HG03378 (cell line): ENCODE measurements at regions not wholly inside any gene's neighbourhood (a gene's known extent, or its start where the extent isn't known, plus 50 kb on each side); places are given as distances from the start of the nearest gene placed in this dataset.

Experiments
- ATAC-seq: cut with Tn5 transposase; IDR thresholded peaks from one replicate; pipeline ENCODE4 v1.9.1; 2021; ENCODE audit warnings: mild to moderate bottlenecking, moderate library complexity; ENCODE audit not compliant: unreplicated experiment

- no peak for ATAC-seq
Measured at GRCh38 chr2:200725596-200725995, 86.1 kb upstream of the BZW1 start.

GRCh38 chr2:200728630-200729029, 83.1 kb upstream of the BZW1 start:
- ATAC-seq, result no peak

GRCh38 chr2:200730302-200730701, 81.4 kb upstream of the BZW1 start:
- no peak for ATAC-seq

GRCh38 chr2:200730960-200731359, 80.8 kb upstream of the BZW1 start:
- ATAC-seq, result no peak

GRCh38 chr2:200732866-200733265, 78.8 kb upstream of the BZW1 start:
- no peak for ATAC-seq

GRCh38 chr2:200733713-200734198, 78.0 kb upstream of the BZW1 start:
- no peak for ATAC-seq

GRCh38 chr2:200735061-200735460, 76.6 kb upstream of the BZW1 start:
- ATAC-seq, result no peak

- ATAC-seq, result no peak
Measured at GRCh38 chr2:200736646-200737274, 75.0 kb upstream of the BZW1 start.

DNA sequence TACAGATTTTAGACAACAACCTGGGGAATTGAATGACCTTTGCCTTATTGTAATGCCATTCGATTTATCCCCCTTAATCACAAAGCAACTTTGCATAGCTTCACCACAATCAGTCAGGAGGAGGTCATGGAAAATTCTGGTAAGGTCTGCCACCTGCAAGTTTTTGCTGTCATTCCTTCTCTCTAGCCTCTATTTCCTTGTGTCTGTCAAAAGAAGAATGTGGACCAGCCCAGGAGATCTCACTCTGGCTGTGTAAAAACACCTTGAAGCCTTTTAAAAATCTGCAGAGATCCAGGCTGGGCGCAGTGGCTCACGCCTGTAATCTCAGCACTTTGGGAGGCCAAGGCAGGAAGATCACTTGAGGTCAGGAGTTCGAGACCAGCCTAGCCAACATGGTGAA, 74.1 kb upstream of the BZW1 start:
- ATAC-seq, result no peak

DNA sequence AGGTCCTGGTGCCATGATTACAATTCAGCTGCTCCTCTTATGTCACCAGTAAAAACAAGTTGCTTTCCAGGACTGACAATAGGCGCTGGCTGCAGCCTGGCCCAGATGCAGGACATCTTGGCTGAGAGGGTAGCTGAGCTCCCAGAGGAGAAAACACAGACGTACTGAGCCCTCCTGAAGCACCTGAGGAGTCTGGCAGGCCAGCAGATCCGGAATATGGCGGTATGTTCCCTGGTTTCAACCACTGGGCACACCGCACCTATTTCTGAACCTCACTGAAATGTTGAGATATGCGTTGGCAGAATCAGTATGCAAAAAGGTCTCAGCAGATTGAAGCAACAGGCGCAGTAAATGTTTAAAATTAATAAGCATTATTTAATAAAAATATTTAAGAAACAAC, 73.1 kb upstream of the BZW1 start:
- ATAC-seq, result no peak

DNA sequence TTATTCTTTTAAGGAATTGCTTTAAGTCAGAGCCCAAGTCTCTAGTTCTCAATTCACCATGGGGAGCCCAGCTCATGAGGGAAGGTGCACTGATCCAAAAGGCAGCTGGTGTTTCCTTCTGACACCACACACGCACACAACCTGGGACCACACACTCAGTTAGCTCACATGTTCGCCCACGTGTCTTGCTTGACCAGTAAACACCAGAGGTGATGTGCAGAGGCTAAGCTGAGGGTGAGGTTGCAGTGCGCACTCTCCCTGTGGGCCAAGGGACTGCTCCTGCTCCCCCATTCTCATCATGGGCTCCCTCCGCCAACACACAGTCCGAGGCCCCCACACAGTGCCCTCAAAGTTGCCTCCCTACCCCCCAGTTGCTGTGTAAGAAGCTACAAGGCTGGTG, 70.8 kb upstream of the BZW1 start:
- no peak for ATAC-seq

GRCh38 chr2:200741468-200742202, 70.1 kb upstream of the BZW1 start:
- ATAC-seq, result no peak

GRCh38 chr2:200742426-200742825, 69.3 kb upstream of the BZW1 start:
- ATAC-seq, result no peak

DNA sequence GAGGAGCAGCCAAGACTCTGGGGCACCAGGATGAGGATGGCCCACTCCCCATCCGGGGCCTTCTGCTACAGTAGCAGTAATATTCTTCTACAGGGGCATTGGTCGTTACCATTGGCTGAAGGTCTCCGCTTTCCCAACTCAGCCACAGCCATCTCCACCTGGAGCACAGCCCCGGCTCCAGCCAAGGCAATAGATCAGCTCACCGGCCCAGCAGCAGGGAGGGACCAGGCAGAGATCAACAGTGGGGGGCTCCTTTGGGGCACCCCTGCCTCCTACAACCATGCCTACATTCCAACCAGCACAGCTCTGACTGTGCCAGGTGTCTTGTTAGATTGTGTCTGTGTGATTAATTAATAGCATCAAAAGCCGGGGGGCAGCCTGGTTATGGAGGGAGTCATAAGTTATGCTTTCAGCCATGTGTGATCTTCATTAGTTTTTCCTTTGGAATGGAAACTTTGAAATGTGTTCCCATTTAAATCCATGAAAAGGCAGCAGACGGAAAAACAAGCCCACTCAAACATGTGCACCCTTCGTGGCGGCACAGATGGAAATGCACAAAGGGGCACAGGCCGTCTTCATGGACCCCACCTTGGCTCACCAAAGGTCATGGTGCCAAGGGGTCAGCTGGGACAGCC, 68.6 kb upstream of the BZW1 start:
- ATAC-seq, result no peak

GRCh38 chr2:200744201-200744602, 67.5 kb upstream of the BZW1 start:
- no peak for ATAC-seq

GRCh38 chr2:200746301-200746700, 65.4 kb upstream of the BZW1 start:
- no peak for ATAC-seq

DNA sequence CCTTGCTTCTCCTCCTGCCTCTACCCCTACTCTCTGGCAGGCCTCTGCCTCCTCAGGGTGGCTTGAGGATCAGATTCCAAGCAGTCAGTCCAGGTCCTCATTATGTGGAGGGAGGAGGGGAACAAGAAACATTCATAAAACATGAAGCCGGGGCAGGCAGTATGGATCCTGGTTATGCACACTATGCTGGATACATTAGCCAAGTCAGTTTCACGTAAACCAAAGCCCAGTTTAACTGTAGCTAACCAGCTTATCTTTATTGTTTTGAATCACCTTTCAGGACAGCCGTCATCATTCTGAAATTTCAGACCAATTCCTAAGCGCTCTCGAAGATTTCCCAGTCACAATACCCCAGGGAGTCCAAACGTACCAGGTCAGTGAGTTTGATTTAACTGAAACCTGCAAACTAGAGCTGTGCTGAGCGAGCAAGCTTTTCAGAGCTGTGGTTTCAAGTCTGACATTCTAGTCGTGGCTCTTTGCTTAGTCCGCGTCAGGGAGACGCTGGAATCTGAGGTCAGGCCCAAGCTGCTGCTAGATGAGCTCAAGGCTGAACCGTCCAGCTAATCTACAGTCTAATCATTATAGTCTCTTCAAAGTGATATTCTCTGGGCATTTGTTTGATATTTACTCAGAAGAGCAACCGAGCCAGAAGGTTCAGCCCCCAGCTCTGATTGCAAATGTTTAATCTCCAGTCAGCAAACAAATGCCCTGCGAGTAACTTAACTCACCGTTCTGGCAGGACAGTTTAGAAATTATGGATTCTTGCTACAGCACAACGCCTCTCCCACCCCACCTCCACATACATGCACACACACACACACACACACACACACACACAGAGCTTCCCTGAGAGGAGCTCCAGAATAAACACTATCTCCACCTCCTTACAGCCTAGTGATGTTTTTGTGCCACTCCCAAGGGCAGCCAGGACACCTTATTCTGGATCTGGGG, 63.8 kb upstream of the BZW1 start:
- ATAC-seq, result no peak

DNA sequence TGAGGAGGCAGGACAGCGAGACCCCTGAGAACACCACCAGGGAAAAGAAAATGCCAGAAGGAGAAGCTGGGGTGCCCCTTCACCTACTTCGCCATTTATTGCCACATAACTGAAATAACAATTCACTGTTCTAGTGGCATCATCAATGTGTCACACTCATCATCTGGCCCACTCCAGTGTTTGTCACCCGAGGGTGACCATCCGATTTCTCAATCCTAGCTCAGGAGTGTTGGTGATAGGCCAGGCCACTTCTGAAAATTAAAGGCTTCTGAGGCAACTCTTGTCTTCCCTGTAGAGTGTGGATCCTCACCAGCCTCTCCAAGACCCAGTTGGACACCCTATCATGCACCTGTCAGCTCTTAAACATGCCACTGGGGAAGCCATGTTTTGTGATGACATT, 62.9 kb upstream of the BZW1 start:
- ATAC-seq, result no peak

GRCh38 chr2:200749631-200750322, 61.9 kb upstream of the BZW1 start:
- no peak for ATAC-seq

- no peak for ATAC-seq
Measured at GRCh38 chr2:200750323-200750910, 61.3 kb upstream of the BZW1 start.
